DOHH2 (cell line): ENCODE measurements at regions not wholly inside any gene's neighbourhood (a gene's known extent, or its start where the extent isn't known, plus 50 kb on each side); places are given as distances from the start of the nearest gene placed in this dataset.

Source experiments
- EZH2phosphoT487 ChIP-seq: fragments of 200-600 bp; sonication (generic); IDR thresholded peaks from 2 replicates; pipeline ENCODE4 v1.6.1; 2017; ENCODE audit warnings: borderline replicate concordance, mild to moderate bottlenecking, antibody characterized with exemption, low read length, moderate library complexity, mixed read lengths
- TF ChIP-seq, protein P1 (sequence below): fragments of 200-600 bp; sonication (generic); IDR thresholded peaks from one replicate; pipeline ENCODE4 v1.5.1; 2014; ENCODE audit warnings: antibody characterized with exemption, mild to moderate bottlenecking, low read depth, low read length; ENCODE audit not compliant: poor library complexity, severe bottlenecking

- TF ChIP-seq, protein P1, sequence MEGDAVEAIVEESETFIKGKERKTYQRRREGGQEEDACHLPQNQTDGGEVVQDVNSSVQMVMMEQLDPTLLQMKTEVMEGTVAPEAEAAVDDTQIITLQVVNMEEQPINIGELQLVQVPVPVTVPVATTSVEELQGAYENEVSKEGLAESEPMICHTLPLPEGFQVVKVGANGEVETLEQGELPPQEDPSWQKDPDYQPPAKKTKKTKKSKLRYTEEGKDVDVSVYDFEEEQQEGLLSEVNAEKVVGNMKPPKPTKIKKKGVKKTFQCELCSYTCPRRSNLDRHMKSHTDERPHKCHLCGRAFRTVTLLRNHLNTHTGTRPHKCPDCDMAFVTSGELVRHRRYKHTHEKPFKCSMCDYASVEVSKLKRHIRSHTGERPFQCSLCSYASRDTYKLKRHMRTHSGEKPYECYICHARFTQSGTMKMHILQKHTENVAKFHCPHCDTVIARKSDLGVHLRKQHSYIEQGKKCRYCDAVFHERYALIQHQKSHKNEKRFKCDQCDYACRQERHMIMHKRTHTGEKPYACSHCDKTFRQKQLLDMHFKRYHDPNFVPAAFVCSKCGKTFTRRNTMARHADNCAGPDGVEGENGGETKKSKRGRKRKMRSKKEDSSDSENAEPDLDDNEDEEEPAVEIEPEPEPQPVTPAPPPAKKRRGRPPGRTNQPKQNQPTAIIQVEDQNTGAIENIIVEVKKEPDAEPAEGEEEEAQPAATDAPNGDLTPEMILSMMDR: no peak
- TF ChIP-seq EZH2phosphoT487: no peak
These were observed 217.8 kb downstream of the KITLG start for GRCh38 chr12:88362439-88362838.
